IMR-90 (cell line): ENCODE measurements at regions not wholly inside any gene's neighbourhood (a gene's known extent, or its start where the extent isn't known, plus 50 kb on each side); places are given as distances from the start of the nearest gene placed in this dataset.

Source experiments
- ATAC-seq: fragments of 200-7000 bp; cut with Tn5 transposase; 2 replicates; pipeline ENCODE4 v1.9.1; 2020; ENCODE audit warnings: low read depth, mild to moderate bottlenecking, moderate library complexity
- BruUV-seq: library from RNA; stranded (reverse); fragments of 400-500 nt; replicated peaks from 2 replicates; lab custom pipeline; 2021; lab: Mats Ljungman, UMichigan
- CTCF ChIA-PET: fragments of 300-600 bp; formaldehyde crosslinking; extraction: SDS; loops from one replicate; lab custom pipeline; 2021; ENCODE audit warnings: antibody characterized with exemption; lab: Yijun Ruan, JAX
- POLR2A ChIA-PET: fragments of 300-600 bp; sonication (Branson Sonifier 250); formaldehyde crosslinking; loops from one replicate; lab custom pipeline; 2022; ENCODE audit warnings: antibody characterized with exemption; ENCODE audit not compliant: unreplicated experiment; lab: Charles Lee
- DNase-seq: peaks from one replicate; pipeline ENCODE4 v3.0.0; 2013
- H2AFZ ChIP-seq: replicated peaks from 2 replicates; pipeline ENCODE3; 2013; ENCODE audit warnings: low read length, mild to moderate bottlenecking; ENCODE audit not compliant: poor library complexity
- H2AK5ac ChIP-seq: 2 replicates; pipeline ENCODE4 v1.6.1; 2013; ENCODE audit warnings: low read depth, low read length, inconsistent platforms
- H2AK9ac ChIP-seq: replicated peaks from 2 replicates; pipeline ENCODE3; 2013; ENCODE audit warnings: mild to moderate bottlenecking, low read depth, low read length, moderate library complexity; ENCODE audit not compliant: poor library complexity
- H2BK120ac ChIP-seq: 2 replicates; pipeline ENCODE4 v1.6.1; 2013; ENCODE audit warnings: low read depth, low read length, inconsistent platforms
- H2BK15ac ChIP-seq: 3 replicates; pipeline ENCODE4 v1.6.1; 2013; ENCODE audit warnings: low read depth, low read length, inconsistent platforms
- H2BK20ac ChIP-seq: 2 replicates; pipeline ENCODE4 v1.6.1; 2013; ENCODE audit warnings: low read depth, mild to moderate bottlenecking, inconsistent platforms, low read length, moderate library complexity
- H2BK5ac ChIP-seq: 2 replicates; pipeline ENCODE4 v1.6.1; 2013; ENCODE audit warnings: mild to moderate bottlenecking, low read depth, low read length, inconsistent platforms; ENCODE audit not compliant: poor library complexity, severe bottlenecking
- H3K14ac ChIP-seq: replicated peaks from 2 replicates; pipeline ENCODE4 v1.6.1; 2013; ENCODE audit warnings: low read depth, low read length, inconsistent platforms
- H3K18ac ChIP-seq: 2 replicates; pipeline ENCODE4 v1.6.1; 2013; ENCODE audit warnings: low read depth, low read length, control low read depth
- H3K23ac ChIP-seq: 2 replicates; pipeline ENCODE4 v1.6.1; 2013; ENCODE audit warnings: low read depth, low read length, inconsistent platforms
- H3K27ac ChIP-seq: 2 replicates; pipeline ENCODE4 v1.5.1; 2013; ENCODE audit warnings: mild to moderate bottlenecking, control low read depth, low read length; ENCODE audit not compliant: insufficient read depth
- H3K27me3 ChIP-seq: 2 replicates; pipeline ENCODE4 v1.6.1; 2013; ENCODE audit warnings: low read length; ENCODE audit not compliant: control insufficient read depth, insufficient read depth
- H3K36me3 ChIP-seq: 2 replicates; pipeline ENCODE4 v1.6.1; 2013; ENCODE audit warnings: low read length, mixed read lengths; ENCODE audit not compliant: control insufficient read depth, insufficient read depth
- H3K4ac ChIP-seq: 2 replicates; pipeline ENCODE4 v1.6.1; 2013; ENCODE audit warnings: low read depth, low read length, inconsistent platforms
- H3K4me1 ChIP-seq: 2 replicates; pipeline ENCODE4 v1.6.1; 2013; ENCODE audit warnings: low read length, mixed read lengths; ENCODE audit not compliant: control insufficient read depth, insufficient read depth
- H3K4me2 ChIP-seq: 2 replicates; pipeline ENCODE4 v1.6.1; 2013; ENCODE audit warnings: low read depth, mild to moderate bottlenecking, control low read depth, low read length, moderate library complexity
- H3K4me3 ChIP-seq: 2 replicates; pipeline ENCODE4 v1.5.1; 2013; ENCODE audit warnings: low read depth, mild to moderate bottlenecking, control low read depth, low read length, moderate library complexity; ENCODE audit not compliant: insufficient read depth
- H3K56ac ChIP-seq: 2 replicates; pipeline ENCODE4 v1.6.1; 2013; ENCODE audit warnings: low read length, inconsistent platforms; ENCODE audit not compliant: insufficient read depth; ENCODE audit errors: extremely low read depth
- H3K79me1 ChIP-seq, 2 experiments: 2 replicates each; pipeline ENCODE4 v1.6.1; 2013; ENCODE audit warnings: low read length in 2 of 2, inconsistent platforms in 1 of 2, low read depth in 1 of 2
- H3K9ac ChIP-seq: 2 replicates; pipeline ENCODE4 v1.6.1; 2013; ENCODE audit warnings: low read depth, low read length, control low read depth
- H3K9me1 ChIP-seq: 2 replicates; pipeline ENCODE4 v1.6.1; 2013; ENCODE audit warnings: low read length, inconsistent platforms; ENCODE audit not compliant: insufficient read depth
- H3K9me3 ChIP-seq: 2 replicates; pipeline ENCODE4 v1.6.1; 2013; ENCODE audit warnings: low read length; ENCODE audit not compliant: control insufficient read depth, insufficient read depth
- H4K20me1 ChIP-seq: 2 replicates; pipeline ENCODE4 v1.6.1; 2013; ENCODE audit warnings: low read length, inconsistent platforms; ENCODE audit not compliant: insufficient read depth
- H4K5ac ChIP-seq: 2 replicates; pipeline ENCODE4 v1.6.1; 2013; ENCODE audit warnings: mild to moderate bottlenecking, low read depth, low read length, control low read depth
- H4K8ac ChIP-seq, 2 experiments: 2 replicates each; pipeline ENCODE4 v1.6.1; 2013; ENCODE audit warnings: low read depth in 2 of 2, low read length in 2 of 2, control low read depth in 1 of 2, inconsistent platforms in 1 of 2
- H4K91ac ChIP-seq: 2 replicates; pipeline ENCODE4 v1.6.1; 2013; ENCODE audit warnings: low read depth, low read length, inconsistent platforms; ENCODE audit not compliant: insufficient read depth
- BHLHE40 ChIP-seq: fragments of 150-350 bp; IDR thresholded peaks from 2 replicates; pipeline ENCODE4 v1.6.1; 2016; ENCODE audit warnings: mild to moderate bottlenecking, low read depth, low read length
- CEBPB ChIP-seq: IDR thresholded peaks from 2 replicates; pipeline ENCODE4 v1.6.1; 2012; ENCODE audit warnings: low read depth, low read length, improper control_type of control experiment
- CHD1 ChIP-seq: IDR thresholded peaks from 2 replicates; pipeline ENCODE4 v1.6.1; 2012; ENCODE audit warnings: low read depth, low read length, improper control_type of control experiment
- CTCF ChIP-seq: conservative IDR thresholded peaks from 2 replicates; pipeline ENCODE4 v1.5.1; 2012; ENCODE audit warnings: mild to moderate bottlenecking, low read depth, low read length, improper control_type of control experiment
- ELK1 ChIP-seq: fragments of 150-350 bp; IDR thresholded peaks from 2 replicates; pipeline ENCODE4 v1.6.1; 2016; ENCODE audit warnings: low read depth, mild to moderate bottlenecking, low read length, moderate library complexity, borderline replicate concordance
- FOS ChIP-seq: fragments of 150-350 bp; IDR thresholded peaks from 2 replicates; pipeline ENCODE4 v1.6.1; 2016; ENCODE audit warnings: low read depth, low read length
- MAFK ChIP-seq: IDR thresholded peaks from 2 replicates; pipeline ENCODE4 v1.6.1; 2012; ENCODE audit warnings: low read depth, low read length, improper control_type of control experiment
- MAZ ChIP-seq: IDR thresholded peaks from 2 replicates; pipeline ENCODE4 v1.6.1; 2012; ENCODE audit warnings: low read depth, mild to moderate bottlenecking, low read length, improper control_type of control experiment, moderate library complexity, borderline replicate concordance
- NFE2L2 ChIP-seq: fragments of 150-350 bp; IDR thresholded peaks from 2 replicates; pipeline ENCODE4 v1.6.1; 2016; ENCODE audit warnings: low read depth, mild to moderate bottlenecking, low read length
- POLR2A ChIP-seq: IDR thresholded peaks from 2 replicates; pipeline ENCODE4 v1.6.1; 2012; ENCODE audit warnings: mild to moderate bottlenecking, low read depth, low read length
- RAD21 ChIP-seq: IDR thresholded peaks from 2 replicates; pipeline ENCODE4 v1.6.1; 2012; ENCODE audit warnings: low read length, improper control_type of control experiment
- RCOR1 ChIP-seq: IDR thresholded peaks from 2 replicates; pipeline ENCODE4 v1.6.1; 2012; ENCODE audit warnings: mild to moderate bottlenecking, low read length, improper control_type of control experiment; ENCODE audit not compliant: insufficient replicate concordance
- RFX5 ChIP-seq: IDR thresholded peaks from 2 replicates; pipeline ENCODE4 v1.8.0; 2012; ENCODE audit warnings: low read depth, mild to moderate bottlenecking, low read length, moderate library complexity
- SMC3 ChIP-seq: fragments of 150-350 bp; IDR thresholded peaks from 2 replicates; pipeline ENCODE4 v1.6.1; 2016; ENCODE audit warnings: low read depth, mild to moderate bottlenecking, antibody characterized with exemption, low read length, moderate library complexity
- USF2 ChIP-seq: fragments of 150-350 bp; IDR thresholded peaks from 2 replicates; pipeline ENCODE4 v1.6.1; 2017; ENCODE audit warnings: mild to moderate bottlenecking, antibody characterized with exemption, low read length, low read depth
- WGBS, 2 experiments: methylation state at CpG; one replicate each; pipeline versions ENCODE4 v1.1.5 to v1.1.7; 2013; ENCODE audit warnings: missing lambda C conversion rate in 2 of 2; ENCODE audit not compliant: insufficient read length in 1 of 2; ENCODE audit errors: extremely low coverage in 2 of 2; 5-methylcytosine and 5-hydroxymethylcytosine counted together
- dilution Hi-C: fragments of 300-500 bp; cut with HindIII; formaldehyde crosslinking; loops from one replicate; pipeline ENCODE4 v1.14.3; 2018; ENCODE audit warnings: low sequenced_read_pairs; ENCODE audit not compliant: unreplicated experiment
- in situ Hi-C: fragments of 300-500 bp; cut with MboI; formaldehyde crosslinking; loops from 3 replicates; pipeline ENCODE4 v1.14.3; 2019; ENCODE audit warnings: low sequenced_read_pairs, inconsistent platforms, mixed read lengths
- intact Hi-C: fragments of 100-400 bp; cut with micrococcal nuclease; formaldehyde crosslinking; loops from 2 replicates; pipeline ENCODE4 v1.10.0; 2022

GRCh38 chr9:79980432-79980831 lies 408.7 kb downstream of the TLE4 start:
- 0% methylated on average over 1 of the region's 3 CpGs; no CpG with 5 or more reads in 1 of the 2 experiments for WGBS, 2 experiments
- Histone ChIP-seq H3K27me3 (peaks cover 6% of the 10 kb centered on the region), H2BK20ac (no peak overlapping the region), H3K14ac (no peak overlapping the region), H2AK9ac (no peak overlapping the region), H3K56ac (no peak overlapping the region), H3K18ac (no peak overlapping the region), H2BK5ac (no peak overlapping the region), H2BK15ac (no peak overlapping the region), H3K36me3 (no peaks in the 10 kb centered on the region), H3K4ac (no peak overlapping the region), H3K9me1 (no peaks in the 10 kb centered on the region), H3K27ac (no peak overlapping the region), H4K91ac (no peak overlapping the region), H3K23ac (no peak overlapping the region), H2AFZ (no peak overlapping the region), H3K4me3 (no peak overlapping the region), H2AK5ac (no peak overlapping the region), H4K8ac (no peak overlapping the region), H3K4me1 (no peaks in the 10 kb centered on the region), H4K5ac (no peak overlapping the region), H3K9ac (no peak overlapping the region), H4K20me1 (no peaks in the 10 kb centered on the region), H3K4me2 (no peak overlapping the region), H3K79me1 (no peaks in the 10 kb centered on the region), H2BK120ac (no peak overlapping the region), H3K9me3 (no peaks in the 10 kb centered on the region)
- ChIA-PET CTCF (no interaction called here), POLR2A (no interaction called here)
- dilution Hi-C loops (no loop called here), intact Hi-C loops (no loop called here), in situ Hi-C loops (no loop called here)
- ATAC-seq (no peak), DNase-seq (no peak)
- TF ChIP-seq BHLHE40 (no peak), MAZ (no peak), RCOR1 (no peak), ELK1 (no peak), FOS (no peak), NFE2L2 (no peak), USF2 (no peak), POLR2A (no peak), RAD21 (no peak), MAFK (no peak), CEBPB (no peak), SMC3 (no peak), RFX5 (no peak), CHD1 (no peak), CTCF (no peak)
- BruUV-seq, result no TSS peak
